GM19397 (cell line): ENCODE measurements at regions not wholly inside any gene's neighbourhood (a gene's known extent, or its start where the extent isn't known, plus 50 kb on each side); places are given as distances from the start of the nearest gene placed in this dataset.

Source experiments
- ATAC-seq: cut with Tn5 transposase; IDR thresholded peaks from one replicate; pipeline ENCODE4 v1.9.1; 2021; ENCODE audit warnings: mild to moderate bottlenecking, moderate library complexity; ENCODE audit not compliant: unreplicated experiment

DNA sequence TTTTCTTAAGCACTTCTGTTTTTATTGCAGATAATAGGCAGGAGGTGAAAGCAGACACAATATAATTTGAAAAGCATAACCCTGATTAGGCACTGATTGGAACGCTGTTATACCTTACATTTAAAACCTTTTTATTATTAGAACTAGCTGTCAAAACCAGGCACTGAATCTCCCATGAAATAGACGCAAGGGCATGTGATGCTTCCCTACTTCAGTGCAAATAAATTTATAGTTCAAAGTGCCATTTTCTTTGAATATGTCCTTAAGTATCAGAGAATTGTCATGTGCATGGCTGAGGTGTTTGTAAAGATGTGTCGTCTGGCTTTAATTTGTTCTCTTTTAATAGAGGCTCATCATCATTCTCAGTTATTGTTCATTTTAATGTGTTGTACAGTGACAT lies 386.0 kb downstream of the NR2F2 start:
- ATAC-seq: no peak

DNA sequence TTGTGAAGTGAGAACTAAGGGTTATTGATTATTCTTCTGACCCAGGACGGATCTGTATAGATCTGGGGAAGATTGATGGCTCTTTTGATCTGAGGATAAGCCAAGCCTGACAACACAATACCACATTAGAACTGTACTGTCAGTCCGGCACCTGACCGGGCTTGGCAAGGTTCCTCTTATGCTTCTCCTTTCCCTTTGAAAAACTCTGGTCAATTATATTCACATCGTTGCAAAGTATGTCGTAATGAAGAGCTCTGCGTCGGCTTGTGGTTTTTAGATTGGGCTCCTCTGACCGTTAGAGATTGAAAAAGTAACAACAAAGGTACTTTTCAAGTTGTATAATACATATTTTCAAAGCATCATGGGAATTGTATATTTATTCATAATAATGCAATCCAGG lies 389.8 kb downstream of the NR2F2 start:
- no peak for ATAC-seq

DNA sequence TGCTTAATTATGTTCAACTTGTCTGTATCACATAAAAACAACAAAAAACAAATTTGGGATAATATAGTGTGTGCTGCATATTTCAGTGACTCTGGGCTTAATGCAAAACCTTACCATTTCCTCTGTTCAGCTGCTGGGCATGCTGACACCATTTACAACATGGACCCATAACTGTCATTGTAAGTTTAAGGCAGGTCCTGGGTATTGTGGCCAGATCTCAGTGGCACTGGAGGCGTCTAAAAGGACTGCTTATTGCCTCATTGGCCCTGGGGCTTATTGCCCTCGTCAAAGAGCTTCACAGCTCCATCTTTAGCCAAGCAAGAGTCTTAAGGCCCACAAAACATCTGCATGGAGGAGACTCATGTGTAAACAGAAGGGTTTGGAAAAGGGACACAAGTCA lies 390.2 kb downstream of the NR2F2 start:
- ATAC-seq: no peak

DNA sequence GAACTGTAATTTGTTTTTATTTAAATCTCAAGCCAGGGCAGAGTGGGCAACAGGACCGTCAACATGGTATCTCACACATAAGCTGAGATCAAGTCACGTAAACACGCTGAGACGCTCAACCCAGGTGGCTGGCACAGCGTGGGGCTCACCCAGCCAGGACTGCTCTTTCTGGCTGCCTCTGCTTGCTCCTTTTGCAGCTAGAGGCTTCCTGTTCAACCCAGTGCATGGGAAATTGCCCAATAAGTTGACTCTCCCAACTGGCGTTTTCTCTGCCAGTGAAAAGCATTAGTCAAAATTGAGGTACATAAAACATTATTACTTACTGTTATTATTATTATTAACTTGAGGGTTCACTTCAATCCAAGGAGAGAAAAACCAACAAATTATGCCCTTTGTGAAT lies 398.1 kb downstream of the NR2F2 start:
- no peak for ATAC-seq

DNA sequence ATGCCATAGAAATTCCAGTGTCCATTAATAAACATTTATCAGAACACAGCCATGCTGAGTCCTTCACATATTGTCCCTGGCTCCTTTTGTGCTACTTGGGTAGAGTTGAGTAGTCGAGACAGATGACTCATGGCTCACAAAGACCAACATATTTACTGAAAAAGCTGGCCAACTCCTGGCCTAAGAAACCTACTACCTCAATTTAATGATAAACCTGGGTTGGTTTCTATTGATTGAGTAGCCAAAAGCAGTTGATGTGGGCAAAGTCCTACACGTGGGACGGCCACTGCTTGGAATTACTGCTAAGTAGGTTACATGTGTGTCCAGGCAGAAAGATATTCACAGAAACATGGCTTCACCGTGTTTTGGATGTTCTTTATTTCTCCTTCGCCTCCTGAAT lies 402.2 kb downstream of the NR2F2 start:
- no peak for ATAC-seq

DNA sequence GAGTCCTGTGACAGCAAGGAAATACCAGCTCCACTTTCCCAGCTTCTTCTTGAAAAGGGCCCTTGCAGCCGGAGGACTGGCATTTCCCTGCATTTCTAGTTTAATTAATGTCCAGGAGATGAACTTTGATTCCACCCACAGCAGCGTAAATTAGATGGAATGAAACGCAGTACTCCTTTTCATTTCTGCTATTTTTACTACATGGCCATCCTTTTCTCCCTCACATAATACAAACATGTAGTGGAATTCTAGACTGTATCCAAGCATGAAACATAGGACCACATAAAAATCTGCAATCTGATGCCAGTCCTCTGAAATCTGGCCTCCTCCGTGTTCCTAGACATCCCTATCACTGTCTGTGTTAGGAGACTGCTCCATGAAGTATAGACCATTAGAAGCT lies 403.2 kb downstream of the NR2F2 start:
- no peak for ATAC-seq

DNA sequence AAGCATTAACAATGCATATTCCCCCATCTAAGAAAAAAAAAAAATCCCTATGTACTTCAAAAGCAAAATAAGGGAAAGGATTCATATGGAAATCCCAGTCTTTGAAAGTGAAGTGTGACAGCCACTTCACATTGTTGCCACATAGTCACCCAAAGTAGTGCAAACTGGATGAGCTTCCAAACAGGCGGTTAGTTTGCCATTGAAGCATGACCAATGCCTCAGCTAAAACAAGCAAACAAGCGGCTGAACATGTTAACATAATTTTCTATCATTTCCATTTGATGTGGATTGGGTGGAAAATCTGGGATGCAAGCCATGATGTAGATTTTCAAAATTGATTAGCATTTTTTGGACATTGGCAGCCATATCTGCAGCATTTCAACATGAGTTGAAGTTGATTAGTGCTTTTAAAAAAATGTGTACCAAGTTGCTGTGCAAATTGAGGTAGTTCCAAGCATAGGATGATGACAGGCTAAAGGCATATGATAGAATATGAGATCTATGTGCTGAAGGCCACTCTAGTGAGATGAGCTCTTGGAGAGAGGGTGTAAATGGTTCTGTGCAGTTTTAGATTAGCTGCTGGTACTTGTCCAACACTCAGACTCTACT lies 405.2 kb downstream of the NR2F2 start:
- no peak for ATAC-seq

DNA sequence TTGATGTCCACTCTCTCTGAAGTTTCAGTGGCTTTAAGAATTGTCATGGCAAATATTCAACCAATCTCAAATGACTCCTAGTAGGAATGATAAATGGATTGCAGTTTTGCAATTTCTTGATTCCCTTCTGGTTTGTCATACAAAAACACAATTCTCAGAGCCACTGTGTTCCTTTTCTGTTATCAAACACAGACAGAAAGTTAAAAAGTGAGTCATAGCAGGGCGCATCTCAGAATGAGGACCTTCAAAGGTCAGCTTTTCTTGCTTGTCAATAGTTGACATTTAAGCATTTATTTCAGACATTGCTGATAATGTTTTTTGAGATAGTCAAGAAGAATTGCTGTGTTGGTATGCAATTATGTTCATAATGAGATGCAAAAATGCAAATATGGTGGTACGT lies 405.9 kb downstream of the NR2F2 start:
- ATAC-seq: no peak

DNA sequence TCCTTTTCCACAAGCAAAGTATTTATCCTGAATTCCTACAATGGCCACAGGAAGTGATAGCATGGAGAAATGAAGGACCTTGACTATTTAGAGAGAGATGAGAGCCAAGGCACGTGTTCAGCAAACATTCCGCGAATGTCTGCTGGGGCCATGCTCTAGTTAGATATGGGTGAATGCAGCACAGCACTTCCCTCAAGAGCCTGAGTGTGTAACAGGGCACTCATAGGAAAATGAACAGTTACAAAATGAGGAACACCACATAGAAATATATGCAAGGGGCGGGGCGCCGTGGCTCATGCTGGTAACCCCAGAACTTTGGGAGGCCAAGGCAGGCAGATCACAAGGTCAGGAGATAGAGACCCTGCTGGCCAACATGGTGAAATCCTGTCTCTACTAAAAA lies 406.9 kb downstream of the NR2F2 start:
- no peak for ATAC-seq

DNA sequence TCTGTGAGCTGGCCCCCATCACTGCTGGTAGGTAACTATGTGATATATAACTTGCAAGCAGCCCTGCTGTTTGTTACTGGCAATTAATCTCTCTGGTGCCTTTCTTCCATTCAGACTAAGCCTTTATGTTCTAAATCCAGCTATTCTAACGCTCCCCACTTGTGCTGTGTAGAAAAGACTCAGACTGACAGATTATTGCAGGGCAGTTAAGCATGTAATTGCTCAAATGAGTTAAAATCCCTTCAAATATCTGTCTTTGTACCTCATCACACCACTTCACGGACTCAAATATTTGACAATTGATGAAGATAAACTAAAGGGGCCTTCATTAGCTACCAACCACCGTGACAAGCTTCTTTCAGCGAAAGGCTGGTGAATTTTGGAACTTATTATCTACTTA lies 416.2 kb downstream of the NR2F2 start:
- ATAC-seq: no peak

DNA sequence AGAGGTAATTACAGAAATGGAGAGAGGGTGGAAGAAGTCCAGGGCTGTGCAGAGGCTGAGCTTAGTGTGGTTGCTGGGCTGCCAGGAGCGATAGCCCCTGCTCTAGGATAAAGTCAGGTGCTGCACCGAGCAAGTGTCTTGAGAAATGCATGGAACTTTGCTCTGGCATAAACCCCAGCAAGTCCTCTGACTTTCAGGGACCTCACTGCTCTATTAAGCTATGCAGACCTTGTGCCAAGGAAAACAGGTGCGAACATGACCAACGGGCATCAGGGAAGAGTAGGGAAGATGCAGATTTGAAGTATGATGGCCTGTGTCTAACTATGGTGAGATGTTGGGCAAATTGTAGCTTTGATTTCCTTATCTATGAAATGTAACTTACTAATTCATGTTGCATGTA lies 416.8 kb downstream of the NR2F2 start:
- no peak for ATAC-seq

DNA sequence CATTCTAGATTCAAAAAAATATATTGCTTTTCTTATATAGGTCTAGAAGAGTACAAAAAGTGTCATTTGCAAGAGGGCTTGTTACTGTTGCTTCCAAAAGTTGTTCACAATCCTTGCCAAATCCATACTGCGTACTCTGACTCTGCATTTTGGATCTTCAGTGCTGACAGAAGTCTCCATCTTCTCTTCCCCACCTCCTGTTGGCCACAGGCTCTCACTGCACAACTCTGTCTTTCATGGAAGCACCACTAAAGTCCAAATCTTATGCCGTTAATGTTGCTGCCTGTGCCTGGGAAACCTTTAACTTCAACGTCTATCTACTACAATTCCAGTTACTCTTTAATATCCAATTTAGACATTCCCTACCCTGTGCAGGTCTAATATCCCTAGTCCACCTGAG lies 419.9 kb downstream of the NR2F2 start:
- no peak for ATAC-seq

DNA sequence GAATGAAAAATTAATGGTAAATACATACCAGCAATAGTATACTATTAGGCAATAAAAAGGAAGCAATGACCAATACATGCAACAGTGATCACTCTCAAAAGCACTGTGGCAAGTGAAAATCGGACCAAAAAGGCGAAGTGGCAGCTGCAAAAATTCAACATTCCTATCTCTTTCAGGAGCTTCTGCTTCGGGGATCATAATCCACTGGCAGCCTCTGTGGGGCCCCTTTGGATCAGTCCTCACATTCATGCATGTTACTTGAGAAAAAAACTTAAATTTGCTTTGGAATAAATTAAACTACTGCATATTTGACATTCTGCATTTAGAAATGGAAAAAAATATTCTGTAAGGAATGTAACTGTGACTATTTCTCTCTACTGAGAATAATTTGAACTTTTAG lies 425.6 kb downstream of the NR2F2 start:
- no peak for ATAC-seq

DNA sequence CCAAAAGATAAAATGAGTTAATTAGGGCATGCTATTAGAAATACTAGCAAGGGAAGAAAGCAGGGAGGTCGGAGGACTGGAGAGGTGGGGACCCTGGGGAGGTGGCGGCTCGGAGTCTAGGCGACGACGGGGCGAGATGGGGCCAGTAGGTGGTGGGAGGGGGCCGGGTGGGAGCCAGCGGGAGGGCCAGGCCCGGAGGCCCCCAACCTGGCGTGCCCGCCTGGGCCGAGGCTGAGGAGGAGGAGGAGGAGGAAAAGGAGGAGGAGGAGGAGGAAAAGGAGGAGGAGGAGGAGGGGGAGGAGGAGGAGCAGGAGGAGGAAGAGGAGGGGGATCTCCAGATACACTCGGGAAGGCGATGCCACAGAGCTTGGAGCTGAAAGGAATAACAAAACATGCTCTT lies 426.2 kb downstream of the NR2F2 start:
- ATAC-seq: no peak

DNA sequence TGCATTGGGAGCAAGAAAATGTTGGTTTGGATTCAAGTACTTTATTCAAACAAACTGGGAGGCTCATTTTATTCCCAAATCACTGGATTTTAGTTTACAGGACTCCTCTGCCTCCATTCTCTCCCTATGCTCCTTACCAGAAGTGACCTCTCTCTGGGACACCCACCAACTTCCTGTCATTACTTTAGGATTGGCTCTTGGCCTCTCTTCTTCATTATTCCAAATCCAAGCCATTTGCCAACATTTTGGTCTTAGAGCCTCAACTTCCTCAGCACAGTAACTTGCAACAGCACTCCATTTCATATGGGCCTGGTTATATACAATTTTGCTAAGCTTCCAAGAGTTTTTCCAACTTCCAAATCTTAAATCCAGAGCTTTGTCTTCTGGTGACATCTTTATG lies 432.1 kb downstream of the NR2F2 start:
- no peak for ATAC-seq

DNA sequence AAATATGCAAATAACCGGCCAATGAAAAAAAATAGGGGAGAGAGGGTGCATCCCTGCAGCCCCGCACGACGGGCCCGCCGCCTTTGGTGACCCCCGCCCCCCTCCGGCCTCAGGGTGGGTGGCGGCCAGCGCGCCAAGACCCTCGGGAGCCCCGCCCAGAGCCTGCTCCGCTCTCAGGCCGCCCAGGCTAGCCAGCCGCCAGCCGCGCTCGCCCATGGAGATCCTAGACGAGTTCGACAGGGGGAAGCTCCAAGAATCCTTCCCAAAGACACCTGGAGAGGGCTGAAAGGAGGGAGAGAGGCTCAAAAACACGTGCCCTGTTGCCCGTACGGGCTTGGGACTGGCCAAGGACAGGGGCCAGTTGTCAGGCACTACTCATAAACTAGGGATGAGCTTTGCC lies 434.0 kb downstream of the NR2F2 start:
- no peak for ATAC-seq

DNA sequence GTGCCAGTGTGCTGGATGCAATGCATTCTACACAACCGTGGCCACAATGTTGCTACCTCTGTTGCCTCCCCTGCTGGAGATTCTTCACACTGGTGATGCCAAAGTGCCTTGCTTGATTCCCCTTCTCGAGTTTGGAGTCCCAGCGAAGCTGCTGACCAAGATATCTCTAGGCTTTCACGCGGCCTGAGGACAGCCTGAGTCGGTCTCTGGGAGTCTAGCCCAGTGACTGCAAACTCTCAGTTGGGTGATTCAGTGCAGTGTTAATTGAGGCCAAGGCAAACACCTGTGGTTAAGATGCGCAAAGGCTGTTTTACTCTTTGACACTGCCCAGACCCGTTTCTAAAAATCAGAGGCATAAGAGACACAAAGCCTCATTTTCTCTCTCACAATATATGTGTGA lies 434.4 kb downstream of the NR2F2 start:
- no peak for ATAC-seq

DNA sequence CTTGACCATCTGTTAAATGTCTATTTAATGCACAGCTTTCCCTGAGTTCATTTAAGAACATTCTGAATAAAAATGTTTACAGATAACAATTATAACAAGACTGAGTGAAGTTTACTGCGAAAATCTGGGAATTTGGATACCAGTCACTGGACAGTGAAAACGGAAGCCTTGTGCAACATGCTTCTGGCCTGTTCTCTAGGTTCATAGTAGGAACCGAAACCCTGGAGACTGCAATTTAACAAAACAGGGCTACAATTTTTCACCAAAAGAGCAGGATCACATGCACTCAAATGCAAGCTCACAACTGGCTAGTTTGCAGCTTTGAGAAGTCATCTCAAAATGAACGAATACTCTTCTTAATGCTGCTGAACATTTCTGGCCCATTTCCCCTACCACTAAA lies 435.9 kb downstream of the NR2F2 start:
- no peak for ATAC-seq

DNA sequence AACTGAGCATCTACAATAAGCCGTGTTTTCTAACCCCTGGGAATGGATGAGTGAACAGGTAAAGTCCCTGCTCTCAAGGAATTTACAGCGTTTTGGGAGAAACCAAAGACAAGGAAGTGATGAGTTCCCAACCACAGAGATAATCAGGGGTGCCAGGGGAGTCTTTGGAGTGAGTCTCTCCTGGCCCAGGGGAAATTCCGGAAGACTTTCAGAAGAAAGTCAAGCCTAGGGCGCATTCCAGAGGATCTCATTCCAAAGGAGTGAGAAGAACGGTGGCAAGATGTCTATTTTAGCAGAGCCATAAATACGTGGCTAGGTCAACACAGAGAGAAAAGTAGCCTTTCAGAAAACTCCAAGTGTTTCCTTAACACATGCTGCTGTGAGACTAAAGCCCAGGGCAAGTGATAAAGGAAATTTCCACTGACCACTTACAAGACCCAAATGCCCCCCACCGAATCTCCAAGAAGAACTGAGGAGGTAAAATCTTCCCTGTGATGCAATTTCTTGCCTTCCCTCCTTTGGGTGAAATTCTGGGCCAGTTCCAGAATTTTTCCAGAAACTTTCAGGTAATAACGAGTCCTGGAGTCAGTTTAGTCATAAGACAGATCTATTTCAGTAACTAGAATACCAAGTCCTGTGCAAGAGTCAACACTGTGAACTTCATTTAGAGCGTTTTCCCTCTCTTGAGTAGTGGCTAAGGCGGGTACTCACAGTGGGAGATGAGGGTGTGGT lies 437.4 kb downstream of the NR2F2 start:
- ATAC-seq: no peak

DNA sequence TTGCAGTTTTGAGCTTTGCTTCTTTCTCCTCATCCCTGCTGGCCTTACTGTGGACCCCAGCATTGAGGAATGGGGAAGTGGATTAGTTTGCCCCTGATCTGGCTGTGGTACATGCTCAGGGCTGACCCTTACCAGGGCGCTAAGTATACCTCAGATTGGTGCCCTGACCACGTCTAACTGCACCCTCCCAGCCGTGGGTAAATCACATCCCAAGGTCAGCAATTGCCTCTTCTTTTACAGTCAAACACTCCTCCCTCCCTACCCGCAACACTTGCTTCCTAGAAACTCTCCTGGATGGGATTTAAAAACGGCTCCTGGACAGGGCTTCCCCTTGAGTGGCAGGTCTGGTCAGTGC lies 437.9 kb downstream of the NR2F2 start:
- ATAC-seq: no peak

DNA sequence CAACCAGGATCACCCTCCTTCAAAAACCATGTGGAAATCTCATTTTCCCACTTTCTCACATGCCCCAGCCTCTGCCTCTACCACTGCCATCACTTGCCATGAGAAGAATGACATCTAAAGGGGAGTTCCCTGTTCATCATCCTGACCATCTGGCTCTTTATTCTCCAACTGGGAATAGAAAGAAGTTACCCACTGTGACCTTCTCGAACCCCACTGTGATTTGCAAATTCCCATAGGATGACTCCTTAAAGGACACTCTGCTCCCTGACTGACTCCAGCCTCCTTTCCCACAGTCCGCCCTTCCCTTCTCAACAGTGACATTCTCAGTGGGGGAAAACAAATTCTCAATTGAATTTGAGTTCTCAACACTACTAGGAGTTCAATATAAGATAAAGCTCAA lies 440.5 kb downstream of the NR2F2 start:
- ATAC-seq: no peak

DNA sequence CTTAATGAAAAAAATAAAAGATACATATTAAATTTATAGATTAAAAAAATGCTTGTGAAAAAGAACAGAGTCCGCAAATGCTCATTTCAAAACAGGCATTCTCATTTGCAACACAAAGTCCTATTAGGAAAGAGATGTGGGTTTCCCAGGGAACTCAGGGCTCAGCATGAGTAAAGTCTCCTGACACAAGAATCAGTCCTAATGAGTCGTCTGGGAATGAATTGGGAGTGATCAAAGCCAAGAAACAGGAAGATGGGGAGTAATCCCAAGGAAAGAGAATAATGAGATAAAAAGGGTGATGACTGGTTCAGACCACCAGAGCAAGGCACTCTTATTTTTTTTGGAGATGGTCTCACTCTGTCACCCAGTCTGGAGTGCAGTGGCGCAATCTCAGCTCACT lies 443.7 kb downstream of the NR2F2 start:
- ATAC-seq: no peak

DNA sequence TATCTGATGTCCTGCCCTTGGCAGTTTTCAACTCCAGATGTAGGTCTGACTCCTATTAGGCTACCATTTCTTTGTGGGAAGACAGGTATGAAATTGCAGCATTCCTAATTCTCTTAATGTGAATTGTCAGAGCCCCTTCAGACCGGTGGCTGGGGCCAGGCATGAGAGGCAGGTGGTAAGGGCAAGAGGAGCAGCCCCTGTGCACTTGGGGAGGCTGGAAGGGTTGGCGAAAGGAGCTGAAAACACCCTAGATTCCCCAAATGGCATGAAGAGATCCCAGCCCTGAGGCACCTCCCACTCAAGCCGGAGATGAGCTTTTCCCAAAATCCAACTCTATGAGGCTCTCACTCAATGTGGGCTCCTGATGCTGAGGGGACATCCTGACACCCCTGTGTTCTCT lies 453.2 kb downstream of the NR2F2 start:
- ATAC-seq: no peak
